ENCODE measurements at regions not wholly inside any gene's neighbourhood (a gene's known extent, or its start where the extent isn't known, plus 50 kb on each side); places are given as distances from the start of the nearest gene placed in this dataset.
A peak's percentile ranks its signal among the peaks of the same experiment; 100 is the strongest.

GRCh38 chr2:54360055-54360792 is 95.9 kb upstream of the SPTBN1 start:
- intact Hi-C loops (cut with DNase I), result no loop called here
- H3K27ac ChIP-seq, result peak overlapping the region in 1 of 3 donors; percentile 7

DNA sequence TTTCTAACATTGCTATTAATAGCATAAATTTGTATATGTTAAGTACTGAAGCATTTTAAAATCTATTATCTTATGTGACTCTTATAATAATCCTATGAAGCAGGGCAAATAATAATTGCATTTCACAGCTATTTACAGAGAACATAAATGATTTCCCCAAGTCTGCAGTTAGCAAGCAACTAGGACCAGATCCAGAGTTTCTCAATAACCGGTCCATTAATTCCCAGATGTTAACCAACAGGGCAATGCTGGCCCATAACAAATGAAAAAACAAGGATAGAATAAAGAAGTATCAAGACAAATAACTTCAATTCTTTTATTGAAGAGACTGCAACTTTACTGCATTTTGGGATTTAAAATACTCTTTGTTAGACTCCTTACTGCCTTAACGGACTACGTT is 91.7 kb upstream of the SPTBN1 start:
- Histone ChIP-seq H3K4me3 (no peak overlapping the region), H3K36me3 (no peaks in the 10 kb centered on the region), H3K4me1 (no peaks in the 10 kb centered on the region), H3K27me3 (no peaks in the 10 kb centered on the region), H3K9me3 (no peaks in the 10 kb centered on the region), H3K27ac (no peak overlapping the region)
- 90% methylated on average over 3 of the region's 3 CpGs for WGBS (ENCODE audit: insufficient coverage, low coverage, low lambda C conversion rate, missing lambda C conversion rate)
- intact Hi-C loops (cut with DNase I), result no loop called here
- no peak for TF ChIP-seq CTCF (IDR thresholded peaks at IDR 0.05)
- no peak for DNase-seq
- ATAC-seq, result no peak

More at GRCh38 chr2:54360055-54360792, 95.9 kb upstream of the SPTBN1 start:
- Histone ChIP-seq H3K27me3 (no peaks in the 10 kb centered on the region), H3K36me3 (no peaks in the 10 kb centered on the region), H3K4me3 (no peak overlapping the region), H3K9me3 (no peaks in the 10 kb centered on the region), H3K4me1 (no peaks in the 10 kb centered on the region)
- 12% methylated on average over 6 of the region's 8 CpGs for WGBS (ENCODE audit: insufficient coverage, low coverage, low lambda C conversion rate, missing lambda C conversion rate)
- no peak for DNase-seq
- ATAC-seq, result peak; percentile 82 to 97 (median 90)
- no peak for TF ChIP-seq CTCF (IDR thresholded peaks at IDR 0.05)
- TF ChIP-seq POLR2A (IDR thresholded peaks at IDR 0.05), result no peak

- Histone ChIP-seq H3K4me3 (no peak overlapping the region), H3K27me3 (no peaks in the 10 kb centered on the region), H3K9me3 (no peaks in the 10 kb centered on the region), H3K4me1 (no peaks in the 10 kb centered on the region), H3K27ac (no peak overlapping the region), H3K36me3 (no peaks in the 10 kb centered on the region)
- intact Hi-C loops (cut with DNase I), result no loop called here
- WGBS (ENCODE audit: insufficient coverage, low coverage, low lambda C conversion rate, missing lambda C conversion rate), result 83% methylated on average over 1 of the region's 1 CpG
- no peak for DNase-seq
- ATAC-seq, result no peak
- TF ChIP-seq POLR2A (IDR thresholded peaks at IDR 0.05), result no peak
- no peak for TF ChIP-seq CTCF (IDR thresholded peaks at IDR 0.05)
These were observed 90.5 kb upstream of the SPTBN1 start for GRCh38 chr2:54365661-54366060.

DNA sequence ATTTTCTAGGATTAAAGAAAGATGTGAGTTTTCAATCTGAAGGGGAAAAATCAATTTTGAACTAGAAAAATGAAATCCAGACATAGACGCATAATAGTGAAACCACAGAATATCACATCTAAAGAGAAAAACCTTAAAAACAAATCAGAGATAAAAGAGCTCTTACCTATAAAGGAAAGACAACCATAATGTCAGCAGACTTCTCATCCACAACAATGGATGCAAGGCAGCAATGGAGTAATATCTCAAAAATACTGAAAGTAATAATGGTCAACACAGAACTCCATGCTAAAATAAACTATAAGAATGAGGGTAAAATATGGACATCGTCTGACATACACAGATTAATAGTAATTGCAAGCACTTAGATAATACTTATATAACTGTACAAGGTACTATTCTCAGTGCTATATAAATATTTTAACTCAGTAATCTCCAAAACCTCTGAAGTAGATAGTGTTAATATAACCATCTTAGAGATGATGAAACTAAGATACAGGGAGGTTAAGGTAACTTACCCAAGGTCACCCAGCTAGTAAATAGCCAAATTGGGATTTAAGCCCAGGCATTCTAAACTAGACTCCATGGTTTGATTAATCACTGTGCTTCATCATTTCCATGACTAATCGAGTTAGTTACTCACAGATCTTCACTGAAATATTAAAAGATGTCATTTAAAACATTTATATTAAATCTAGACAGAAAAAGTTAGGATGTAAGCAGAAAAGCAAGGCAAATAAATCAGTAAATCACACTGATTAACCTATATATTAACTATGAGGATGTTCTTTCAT is 89.4 kb upstream of the SPTBN1 start:
- ATAC-seq, result no peak
- DNase-seq, result no peak
- intact Hi-C loops (cut with DNase I), result no loop called here
- H3K27me3 ChIP-seq, result no peaks in the 10 kb centered on the region
- WGBS (ENCODE audit: insufficient coverage, low coverage, low lambda C conversion rate, missing lambda C conversion rate), result 52% methylated on average over 3 of the region's 3 CpGs
- H3K4me1 ChIP-seq, result no peaks in the 10 kb centered on the region
- TF ChIP-seq POLR2A (IDR thresholded peaks at IDR 0.05), result no peak
- TF ChIP-seq CTCF (IDR thresholded peaks at IDR 0.05), result no peak
- no peaks in the 10 kb centered on the region for H3K9me3 ChIP-seq
- H3K4me3 ChIP-seq, result no peak overlapping the region
- H3K27ac ChIP-seq, result no peak overlapping the region
- no peaks in the 10 kb centered on the region for H3K36me3 ChIP-seq
